GM12892 (cell line): ENCODE measurements at regions not wholly inside any gene's neighbourhood (a gene's known extent, or its start where the extent isn't known, plus 50 kb on each side); places are given as distances from the start of the nearest gene placed in this dataset.

ENCODE experiments used
- DNase-seq: peaks from one replicate; pipeline ENCODE4 v3.0.0; 2011; ENCODE audit not compliant: insufficient read length
- FAIRE-seq: peaks from 2 replicates; lab custom pipeline; 2011; peaks lifted over from hg19 to GRCh38; lab: Jason Lieb, UNC
- POLR2A ChIP-seq: IDR thresholded peaks from 2 replicates; pipeline ENCODE4 v1.6.1; 2011; ENCODE audit warnings: low read depth, low read length, control low read depth
- POLR2AphosphoS5 ChIP-seq: IDR thresholded peaks from 2 replicates; pipeline ENCODE4 v1.6.1; 2011; ENCODE audit warnings: low read depth, low read length, control low read depth
- TAF1 ChIP-seq: IDR thresholded peaks from 2 replicates; pipeline ENCODE4 v1.6.1; 2011; ENCODE audit warnings: low read depth, mild to moderate bottlenecking, control low read depth, low read length, borderline replicate concordance

DNA sequence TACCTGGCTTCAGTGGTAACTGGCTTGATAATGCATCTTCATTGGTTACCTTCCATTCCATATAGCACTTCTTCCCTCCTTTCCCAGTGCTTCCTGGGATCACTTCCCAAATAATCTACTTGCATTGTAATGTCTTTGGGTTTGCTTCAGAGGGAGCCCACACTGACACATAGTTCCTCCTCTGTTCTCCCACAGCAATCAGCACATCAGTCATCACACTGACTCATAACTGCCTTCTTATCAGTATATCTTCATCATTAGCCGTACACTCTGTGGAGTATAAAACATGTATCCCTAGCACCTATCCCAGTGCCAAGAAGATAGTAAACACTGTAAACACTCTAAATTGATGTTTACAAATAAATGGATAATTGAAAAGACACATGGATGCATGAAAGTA, 91.4 kb upstream of the SCN10A start:
- no peak for FAIRE-seq
- TF ChIP-seq POLR2AphosphoS5 (no peak), TAF1 (no peak), POLR2A (no peak)
- DNase-seq: no peak

DNA sequence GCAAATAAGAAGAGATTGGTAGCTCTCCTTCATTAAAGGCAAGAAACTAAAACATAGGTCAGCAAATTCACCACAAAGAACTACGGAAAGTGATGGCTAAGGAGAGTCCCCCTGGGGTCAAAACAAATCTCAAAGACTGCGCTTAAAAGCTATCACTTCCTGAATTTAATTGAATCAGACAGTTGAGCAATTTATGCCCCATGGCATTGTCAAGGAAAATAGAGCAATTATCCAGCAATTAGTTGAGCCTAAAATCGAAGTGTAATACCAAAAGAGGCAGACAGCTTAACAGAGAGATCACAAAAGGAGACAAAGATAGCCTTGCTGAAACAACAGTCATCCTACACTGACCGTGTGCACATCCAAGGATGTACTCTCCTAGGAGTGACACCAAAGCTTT, 74.4 kb upstream of the SCN10A start:
- DNase-seq: no peak
- TF ChIP-seq TAF1: no peak
- TF ChIP-seq POLR2A: no peak
- no peak for TF ChIP-seq POLR2AphosphoS5
- no peak for FAIRE-seq

DNA sequence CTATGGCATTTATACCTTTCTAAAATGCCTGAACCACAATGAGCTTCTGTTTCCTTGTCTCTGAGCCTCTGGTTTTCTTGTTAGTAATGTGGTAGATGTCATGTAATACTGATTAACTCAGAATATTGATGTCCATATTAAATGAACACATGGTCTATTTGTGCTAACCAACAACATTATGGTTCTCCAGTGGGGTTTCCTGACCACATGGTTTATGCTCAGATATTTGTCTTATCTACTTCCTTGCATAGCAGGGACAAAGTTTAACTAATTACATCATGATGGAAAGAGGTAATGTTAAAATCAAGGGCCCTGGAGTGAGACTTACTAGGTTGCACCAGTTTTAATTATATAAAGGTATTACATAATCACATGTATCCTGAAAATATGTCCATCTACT, 62.6 kb upstream of the SCN10A start:
- TF ChIP-seq TAF1: no peak
- no peak for TF ChIP-seq POLR2A
- no peak for TF ChIP-seq POLR2AphosphoS5
- DNase-seq (no peak), FAIRE-seq (no peak)
